ENCODE measurements at regions not wholly inside any gene's neighbourhood (a gene's known extent, or its start where the extent isn't known, plus 50 kb on each side); places are given as distances from the start of the nearest gene placed in this dataset.

DNA sequence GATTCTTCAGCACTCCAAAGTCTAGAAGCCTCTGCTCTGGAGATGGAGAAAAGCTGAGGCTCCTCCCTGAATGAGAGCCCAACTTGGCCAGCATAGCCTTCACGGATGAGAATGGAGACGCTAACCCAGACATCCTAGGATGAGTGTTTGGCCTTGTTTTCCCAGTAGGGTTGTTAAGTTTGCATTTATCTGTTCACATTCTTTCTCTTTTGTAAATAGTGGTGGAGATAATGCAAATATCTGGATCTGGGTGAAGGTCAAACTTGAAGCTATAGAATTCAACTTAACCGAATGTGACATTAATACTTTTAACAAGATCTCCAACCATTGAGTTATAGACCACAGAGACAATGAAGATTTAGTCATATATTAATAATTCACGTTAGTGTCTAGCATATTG lies 53.4 kb upstream of the BZW1 start:
- Histone ChIP-seq H3K4me1 (peaks cover 0 to 28% (median 0%) of the 10 kb centered on the region in 4 donors), H3K27me3 (no peaks in the 10 kb centered on the region), H3K9me3 (no peaks in the 10 kb centered on the region), H3K36me3 (no peaks in the 10 kb centered on the region), H3K27ac (no peak overlapping the region), H3K4me3 (no peak overlapping the region)
- DNase-seq (ENCODE audit: low spot score in 2 of 2): no peak
- TF ChIP-seq, protein P1, sequence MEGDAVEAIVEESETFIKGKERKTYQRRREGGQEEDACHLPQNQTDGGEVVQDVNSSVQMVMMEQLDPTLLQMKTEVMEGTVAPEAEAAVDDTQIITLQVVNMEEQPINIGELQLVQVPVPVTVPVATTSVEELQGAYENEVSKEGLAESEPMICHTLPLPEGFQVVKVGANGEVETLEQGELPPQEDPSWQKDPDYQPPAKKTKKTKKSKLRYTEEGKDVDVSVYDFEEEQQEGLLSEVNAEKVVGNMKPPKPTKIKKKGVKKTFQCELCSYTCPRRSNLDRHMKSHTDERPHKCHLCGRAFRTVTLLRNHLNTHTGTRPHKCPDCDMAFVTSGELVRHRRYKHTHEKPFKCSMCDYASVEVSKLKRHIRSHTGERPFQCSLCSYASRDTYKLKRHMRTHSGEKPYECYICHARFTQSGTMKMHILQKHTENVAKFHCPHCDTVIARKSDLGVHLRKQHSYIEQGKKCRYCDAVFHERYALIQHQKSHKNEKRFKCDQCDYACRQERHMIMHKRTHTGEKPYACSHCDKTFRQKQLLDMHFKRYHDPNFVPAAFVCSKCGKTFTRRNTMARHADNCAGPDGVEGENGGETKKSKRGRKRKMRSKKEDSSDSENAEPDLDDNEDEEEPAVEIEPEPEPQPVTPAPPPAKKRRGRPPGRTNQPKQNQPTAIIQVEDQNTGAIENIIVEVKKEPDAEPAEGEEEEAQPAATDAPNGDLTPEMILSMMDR (IDR thresholded peaks at IDR 0.05): no peak
- TF ChIP-seq EP300 (IDR thresholded peaks at IDR 0.05) (no peak), POLR2A (IDR thresholded peaks at IDR 0.05) (no peak)
- WGBS, 2 donors: 82% methylated on average over 4 of the region's 4 CpGs

DNA sequence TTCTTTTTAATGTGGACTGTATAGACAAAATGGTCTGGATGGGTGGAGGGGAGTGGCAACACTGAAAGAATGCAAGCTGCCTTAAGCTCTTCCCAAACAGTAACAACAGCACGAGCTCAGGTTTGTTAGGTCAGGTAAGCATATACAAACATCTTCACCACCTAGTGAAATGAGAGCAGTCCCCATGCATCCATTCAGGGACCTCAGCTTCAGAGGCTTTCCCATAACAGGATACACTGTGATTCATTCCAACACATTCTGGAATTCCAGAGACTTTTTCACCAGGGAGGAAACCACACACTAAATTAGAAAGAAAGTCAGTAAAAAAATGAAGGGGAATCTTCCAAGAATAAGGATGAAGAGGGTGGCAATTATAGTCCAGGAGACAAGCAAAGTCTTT lies 50.4 kb upstream of the BZW1 start:
- 33 to 39% methylated on average over 1 of the region's 1 CpG for WGBS, 2 donors
- no peaks in the 10 kb centered on the region for H3K27me3 ChIP-seq
- no peak for TF ChIP-seq POLR2A (IDR thresholded peaks at IDR 0.05)
- TF ChIP-seq EP300 (IDR thresholded peaks at IDR 0.05): no peak
- TF ChIP-seq, protein P1 (IDR thresholded peaks at IDR 0.05): no peak
- no peak for DNase-seq (ENCODE audit: low spot score in 2 of 2)
- peaks cover 0 to 20% (median 0%) of the 10 kb centered on the region in 4 donors for H3K4me1 ChIP-seq
- H3K36me3 ChIP-seq: no peaks in the 10 kb centered on the region
- no peak overlapping the region for H3K4me3 ChIP-seq
- no peak overlapping the region for H3K27ac ChIP-seq
- H3K9me3 ChIP-seq: no peaks in the 10 kb centered on the region
